ENCODE measurements at regions not wholly inside any gene's neighbourhood (a gene's known extent, or its start where the extent isn't known, plus 50 kb on each side); places are given as distances from the start of the nearest gene placed in this dataset.

GRCh38 chr1:29698626-29699025, 462.3 kb downstream of the PTPRU start:
- no peak for FAIRE-seq
- DNase-seq (ENCODE audit: insufficient read length), result no peak
- no peak for TF ChIP-seq POLR2A (IDR thresholded peaks at IDR 0.05; ENCODE audit: low read depth, low read length)
- no peak for TF ChIP-seq POLR2AphosphoS5 (IDR thresholded peaks at IDR 0.05; ENCODE audit: low read depth, low read length)
- TF ChIP-seq TAF1 (IDR thresholded peaks at IDR 0.05; ENCODE audit: borderline replicate concordance, low read depth, low read length), result no peak

- no peak for TF ChIP-seq TAF1 (IDR thresholded peaks at IDR 0.05; ENCODE audit: borderline replicate concordance, low read depth, low read length)
- TF ChIP-seq POLR2A (IDR thresholded peaks at IDR 0.05; ENCODE audit: low read depth, low read length), result no peak
- DNase-seq (ENCODE audit: insufficient read length), result no peak
- FAIRE-seq, result no peak
Measured at GRCh38 chr1:29698033-29698432, 461.7 kb downstream of the PTPRU start.

- FAIRE-seq, result no peak
- no peak for TF ChIP-seq TAF1 (IDR thresholded peaks at IDR 0.05; ENCODE audit: borderline replicate concordance, low read depth, low read length)
- no peak for TF ChIP-seq POLR2A (IDR thresholded peaks at IDR 0.05; ENCODE audit: low read depth, low read length)
- no peak for TF ChIP-seq POLR2AphosphoS5 (IDR thresholded peaks at IDR 0.05; ENCODE audit: low read depth, low read length)
- no peak for DNase-seq (ENCODE audit: insufficient read length)
Measured at GRCh38 chr1:29697391-29697780, 461.1 kb downstream of the PTPRU start.

GRCh38 chr1:29696656-29697390, 460.5 kb downstream of the PTPRU start:
- FAIRE-seq (no peak), DNase-seq (ENCODE audit: insufficient read length) (no peak)
- TF ChIP-seq TAF1 (IDR thresholded peaks at IDR 0.05; ENCODE audit: borderline replicate concordance, low read depth, low read length), result no peak
- no peak for TF ChIP-seq POLR2A (IDR thresholded peaks at IDR 0.05; ENCODE audit: low read depth, low read length)
- no peak for TF ChIP-seq POLR2AphosphoS5 (IDR thresholded peaks at IDR 0.05; ENCODE audit: low read depth, low read length)

- no peak for DNase-seq (ENCODE audit: insufficient read length)
- FAIRE-seq, result no peak
- TF ChIP-seq TAF1 (IDR thresholded peaks at IDR 0.05; ENCODE audit: borderline replicate concordance, low read depth, low read length), result no peak
- no peak for TF ChIP-seq POLR2A (IDR thresholded peaks at IDR 0.05; ENCODE audit: low read depth, low read length)
- no peak for TF ChIP-seq POLR2AphosphoS5 (IDR thresholded peaks at IDR 0.05; ENCODE audit: low read depth, low read length)
Measured at GRCh38 chr1:29695803-29696202, 459.5 kb downstream of the PTPRU start.

GRCh38 chr1:29695036-29695435, 458.7 kb downstream of the PTPRU start:
- no peak for FAIRE-seq
- TF ChIP-seq POLR2AphosphoS5 (IDR thresholded peaks at IDR 0.05; ENCODE audit: low read depth, low read length) (no peak), POLR2A (IDR thresholded peaks at IDR 0.05; ENCODE audit: low read depth, low read length) (no peak), TAF1 (IDR thresholded peaks at IDR 0.05; ENCODE audit: borderline replicate concordance, low read depth, low read length) (no peak)
- no peak for DNase-seq (ENCODE audit: insufficient read length)

GRCh38 chr1:29691499-29691898, 455.2 kb downstream of the PTPRU start:
- FAIRE-seq, result no peak
- DNase-seq (ENCODE audit: insufficient read length), result no peak
- TF ChIP-seq POLR2AphosphoS5 (IDR thresholded peaks at IDR 0.05; ENCODE audit: low read depth, low read length), result no peak
- TF ChIP-seq POLR2A (IDR thresholded peaks at IDR 0.05; ENCODE audit: low read depth, low read length), result no peak
- TF ChIP-seq TAF1 (IDR thresholded peaks at IDR 0.05; ENCODE audit: borderline replicate concordance, low read depth, low read length), result no peak

GRCh38 chr1:29690156-29690555, 453.8 kb downstream of the PTPRU start:
- no peak for DNase-seq (ENCODE audit: insufficient read length)
- FAIRE-seq, result no peak
- TF ChIP-seq TAF1 (IDR thresholded peaks at IDR 0.05; ENCODE audit: borderline replicate concordance, low read depth, low read length) (no peak), POLR2AphosphoS5 (IDR thresholded peaks at IDR 0.05; ENCODE audit: low read depth, low read length) (no peak), POLR2A (IDR thresholded peaks at IDR 0.05; ENCODE audit: low read depth, low read length) (no peak)

- TF ChIP-seq TAF1 (IDR thresholded peaks at IDR 0.05; ENCODE audit: borderline replicate concordance, low read depth, low read length) (no peak), POLR2AphosphoS5 (IDR thresholded peaks at IDR 0.05; ENCODE audit: low read depth, low read length) (no peak), POLR2A (IDR thresholded peaks at IDR 0.05; ENCODE audit: low read depth, low read length) (no peak)
- FAIRE-seq (no peak), DNase-seq (ENCODE audit: insufficient read length) (no peak)
Measured at GRCh38 chr1:29689372-29690030, 453.2 kb downstream of the PTPRU start.

- TF ChIP-seq POLR2A (IDR thresholded peaks at IDR 0.05; ENCODE audit: low read depth, low read length), result no peak
- TF ChIP-seq POLR2AphosphoS5 (IDR thresholded peaks at IDR 0.05; ENCODE audit: low read depth, low read length), result no peak
- TF ChIP-seq TAF1 (IDR thresholded peaks at IDR 0.05; ENCODE audit: borderline replicate concordance, low read depth, low read length), result no peak
- peak; percentile 46 for FAIRE-seq
- DNase-seq (ENCODE audit: insufficient read length), result no peak
Measured at GRCh38 chr1:29688471-29689365, 452.4 kb downstream of the PTPRU start.

- no peak for DNase-seq (ENCODE audit: insufficient read length)
- TF ChIP-seq POLR2AphosphoS5 (IDR thresholded peaks at IDR 0.05; ENCODE audit: low read depth, low read length) (no peak), POLR2A (IDR thresholded peaks at IDR 0.05; ENCODE audit: low read depth, low read length) (no peak), TAF1 (IDR thresholded peaks at IDR 0.05; ENCODE audit: borderline replicate concordance, low read depth, low read length) (no peak)
- FAIRE-seq, result no peak
Measured at GRCh38 chr1:29687601-29688244, 451.4 kb downstream of the PTPRU start.
